PC-9 (cell line): ENCODE measurements at regions not wholly inside any gene's neighbourhood (a gene's known extent, or its start where the extent isn't known, plus 50 kb on each side); places are given as distances from the start of the nearest gene placed in this dataset.

ENCODE experiments used
- CTCF ChIP-seq: fragments of 200-600 bp; sonication (generic); conservative IDR thresholded peaks from 2 replicates; pipeline ENCODE4 v1.6.1; 2017; ENCODE audit warnings: mixed run types, antibody characterized with exemption, mild to moderate bottlenecking, moderate library complexity
- EZH2 ChIP-seq: fragments of 200-600 bp; sonication (generic); IDR thresholded peaks from 2 replicates; pipeline ENCODE4 v1.8.0; 2017; ENCODE audit warnings: antibody characterized with exemption, low read depth

GRCh38 chr5:98604721-98605425, 168.6 kb upstream of the RGMB start:
- TF ChIP-seq EZH2 (no peak), CTCF (no peak)
